ENCODE measurements at regions not wholly inside any gene's neighbourhood (a gene's known extent, or its start where the extent isn't known, plus 50 kb on each side); places are given as distances from the start of the nearest gene placed in this dataset.

GRCh38 chr6:167568407-167569024 lies 243.6 kb downstream of the TTLL2 start:
- TF ChIP-seq, protein P1, sequence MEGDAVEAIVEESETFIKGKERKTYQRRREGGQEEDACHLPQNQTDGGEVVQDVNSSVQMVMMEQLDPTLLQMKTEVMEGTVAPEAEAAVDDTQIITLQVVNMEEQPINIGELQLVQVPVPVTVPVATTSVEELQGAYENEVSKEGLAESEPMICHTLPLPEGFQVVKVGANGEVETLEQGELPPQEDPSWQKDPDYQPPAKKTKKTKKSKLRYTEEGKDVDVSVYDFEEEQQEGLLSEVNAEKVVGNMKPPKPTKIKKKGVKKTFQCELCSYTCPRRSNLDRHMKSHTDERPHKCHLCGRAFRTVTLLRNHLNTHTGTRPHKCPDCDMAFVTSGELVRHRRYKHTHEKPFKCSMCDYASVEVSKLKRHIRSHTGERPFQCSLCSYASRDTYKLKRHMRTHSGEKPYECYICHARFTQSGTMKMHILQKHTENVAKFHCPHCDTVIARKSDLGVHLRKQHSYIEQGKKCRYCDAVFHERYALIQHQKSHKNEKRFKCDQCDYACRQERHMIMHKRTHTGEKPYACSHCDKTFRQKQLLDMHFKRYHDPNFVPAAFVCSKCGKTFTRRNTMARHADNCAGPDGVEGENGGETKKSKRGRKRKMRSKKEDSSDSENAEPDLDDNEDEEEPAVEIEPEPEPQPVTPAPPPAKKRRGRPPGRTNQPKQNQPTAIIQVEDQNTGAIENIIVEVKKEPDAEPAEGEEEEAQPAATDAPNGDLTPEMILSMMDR (IDR thresholded peaks at IDR 0.05; ENCODE audit: borderline replicate concordance, extremely low read depth, low read length, poor library complexity, severe bottlenecking): no peak
- TF ChIP-seq EZH2 (IDR thresholded peaks at IDR 0.05; ENCODE audit: borderline replicate concordance, low read depth, low read length, severe bottlenecking): no peak
